Lung (tissue), 11 donors: ENCODE measurements at regions not wholly inside any gene's neighbourhood (a gene's known extent, or its start where the extent isn't known, plus 50 kb on each side); places are given as distances from the start of the nearest gene placed in this dataset.
"Not testable (repeated sequence)": the region's sequence is repeated elsewhere in the genome, so short reads cannot be mapped to it uniquely, and the experiment has no call there.

Experiments used
- ATAC-seq: fragments of 200-7000 bp; cut with Tn5 transposase; one replicate; pipeline ENCODE4 v1.9.1; 2020; ENCODE audit warnings: moderate number of reproducible peaks; ENCODE audit not compliant: insufficient read depth, low FRiP score
- DNase-seq, 3 donors: peaks; one replicate each; pipeline ENCODE4 v3.0.0-alpha.2; 2013 to 2017
- H3K27ac ChIP-seq, 2 donors: one replicate each; pipeline ENCODE4 v1.5.1; 2013; ENCODE audit warnings: mild to moderate bottlenecking in 2 of 2, moderate library complexity in 2 of 2, control low read depth in 1 of 2, inconsistent platforms in 1 of 2, low read depth in 1 of 2, low read length in 1 of 2
- H3K27me3 ChIP-seq, 3 donors: one replicate each; pipeline ENCODE4 v1.5.1; 2013; ENCODE audit warnings: low read length in 2 of 3; ENCODE audit not compliant: control insufficient read depth in 3 of 3, insufficient read depth in 3 of 3
- H3K36me3 ChIP-seq, 4 donors: one replicate each; pipeline ENCODE4 v1.5.1; 2013; ENCODE audit warnings: low read length in 4 of 4, mild to moderate bottlenecking in 1 of 4, moderate library complexity in 1 of 4; ENCODE audit not compliant: control insufficient read depth in 4 of 4, insufficient read depth in 4 of 4
- H3K4me1 ChIP-seq, 5 donors: one replicate each; pipeline ENCODE4 v1.5.1; 2013; ENCODE audit warnings: low read length in 5 of 5, mild to moderate bottlenecking in 2 of 5, moderate library complexity in 1 of 5; ENCODE audit not compliant: control insufficient read depth in 5 of 5, insufficient read depth in 5 of 5
- H3K4me3 ChIP-seq: one replicate; pipeline ENCODE4 v1.5.1; 2013; ENCODE audit warnings: mild to moderate bottlenecking, control low read depth, moderate library complexity
- H3K9ac ChIP-seq, 2 donors: one replicate each; pipeline ENCODE4 v1.5.1; 2013; ENCODE audit warnings: low read length in 2 of 2, control low read depth in 1 of 2; ENCODE audit not compliant: insufficient read depth in 1 of 2
- H3K9me3 ChIP-seq, 4 donors: one replicate each; pipeline ENCODE4 v1.5.1; 2013; ENCODE audit warnings: low read length in 3 of 4, mild to moderate bottlenecking in 1 of 4, moderate library complexity in 1 of 4; ENCODE audit not compliant: control insufficient read depth in 4 of 4, insufficient read depth in 3 of 4
- CTCF ChIP-seq: IDR thresholded peaks from 2 replicates; pipeline ENCODE4 v1.5.1; 2012; ENCODE audit warnings: mild to moderate bottlenecking; ENCODE audit errors: control extremely low read depth, extremely low read depth
- WGBS, 2 donors: extraction: QIAGEN DNeasy Blood & Tissue Kit; methylation state at CpG; one replicate each; pipeline ENCODE4 v1.1.7; 2013; 5-methylcytosine and 5-hydroxymethylcytosine counted together
- donor health status: control.
- donor health status: control.
- donor health status: Bipolar disorder and iron deficiency.
- donor health status: healthy.
- donor health status: DM: yes; HTN: yes; CAD: no.

GRCh38 chr7:45325378-45325777 is 167.8 kb downstream of the RAMP3 start:
- Histone ChIP-seq H3K9ac (no peak overlapping the region), H3K4me1 (no peaks in the 10 kb centered on the region), H3K4me3 (no peak overlapping the region), H3K27ac (no peak overlapping the region), H3K27me3 (no peaks in the 10 kb centered on the region), H3K36me3 (no peaks in the 10 kb centered on the region), H3K9me3 (peaks cover 0 to 4% (median 0%) of the 10 kb centered on the region in 4 donors)
- no peak for DNase-seq
- no peak for TF ChIP-seq CTCF
- WGBS, 2 donors = 75 to 88% methylated on average over 3 of the region's 3 CpGs
- no peak for ATAC-seq

GRCh38 chr7:45328403-45328981 is 170.9 kb downstream of the RAMP3 start:
- H3K27ac ChIP-seq = no peak overlapping the region
- no peak for TF ChIP-seq CTCF
- H3K36me3 ChIP-seq = no peaks in the 10 kb centered on the region
- no peak for DNase-seq
- no peak overlapping the region for H3K9ac ChIP-seq
- no peak overlapping the region for H3K4me3 ChIP-seq
- no peaks in the 10 kb centered on the region for H3K27me3 ChIP-seq
- no peaks in the 10 kb centered on the region for H3K4me1 ChIP-seq
- ATAC-seq = no peak
- H3K9me3 ChIP-seq = peaks cover 0 to 13% (median 0%) of the 10 kb centered on the region in 4 donors
- WGBS, 2 donors = 65 to 79% methylated on average over 5 of the region's 5 CpGs

GRCh38 chr7:45331563-45331962 is 174.0 kb downstream of the RAMP3 start:
- Histone ChIP-seq H3K9ac (no peak overlapping the region), H3K27me3 (no peaks in the 10 kb centered on the region), H3K27ac (no peak overlapping the region), H3K4me3 (no peak overlapping the region), H3K36me3 (no peaks in the 10 kb centered on the region), H3K4me1 (no peaks in the 10 kb centered on the region), H3K9me3 (peaks cover 0 to 9% (median 0%) of the 10 kb centered on the region in 4 donors)
- WGBS, 2 donors = 96 to 99% methylated on average over 1 of the region's 1 CpG
- DNase-seq (no peak), ATAC-seq (no peak)
- TF ChIP-seq CTCF = no peak

GRCh38 chr7:45335024-45335423 is 177.4 kb downstream of the RAMP3 start:
- not testable (repeated sequence) for H3K4me3 ChIP-seq, H3K27me3 ChIP-seq, H3K36me3 ChIP-seq, ATAC-seq, H3K9me3 ChIP-seq, H3K9ac ChIP-seq, H3K27ac ChIP-seq, DNase-seq, H3K4me1 ChIP-seq
- 90 to 94% methylated on average over 2 of the region's 2 CpGs for WGBS, 2 donors
